Activated T-cell treated with anti-CD3 and anti-CD28 coated beads for 48 hours (primary cell): ENCODE measurements at regions not wholly inside any gene's neighbourhood (a gene's known extent, or its start where the extent isn't known, plus 50 kb on each side); places are given as distances from the start of the nearest gene placed in this dataset.

Experiments
- DNase-seq: peaks from one replicate; pipeline ENCODE4 v3.0.0-alpha.2; 2020; ENCODE audit warnings: low read depth

DNA sequence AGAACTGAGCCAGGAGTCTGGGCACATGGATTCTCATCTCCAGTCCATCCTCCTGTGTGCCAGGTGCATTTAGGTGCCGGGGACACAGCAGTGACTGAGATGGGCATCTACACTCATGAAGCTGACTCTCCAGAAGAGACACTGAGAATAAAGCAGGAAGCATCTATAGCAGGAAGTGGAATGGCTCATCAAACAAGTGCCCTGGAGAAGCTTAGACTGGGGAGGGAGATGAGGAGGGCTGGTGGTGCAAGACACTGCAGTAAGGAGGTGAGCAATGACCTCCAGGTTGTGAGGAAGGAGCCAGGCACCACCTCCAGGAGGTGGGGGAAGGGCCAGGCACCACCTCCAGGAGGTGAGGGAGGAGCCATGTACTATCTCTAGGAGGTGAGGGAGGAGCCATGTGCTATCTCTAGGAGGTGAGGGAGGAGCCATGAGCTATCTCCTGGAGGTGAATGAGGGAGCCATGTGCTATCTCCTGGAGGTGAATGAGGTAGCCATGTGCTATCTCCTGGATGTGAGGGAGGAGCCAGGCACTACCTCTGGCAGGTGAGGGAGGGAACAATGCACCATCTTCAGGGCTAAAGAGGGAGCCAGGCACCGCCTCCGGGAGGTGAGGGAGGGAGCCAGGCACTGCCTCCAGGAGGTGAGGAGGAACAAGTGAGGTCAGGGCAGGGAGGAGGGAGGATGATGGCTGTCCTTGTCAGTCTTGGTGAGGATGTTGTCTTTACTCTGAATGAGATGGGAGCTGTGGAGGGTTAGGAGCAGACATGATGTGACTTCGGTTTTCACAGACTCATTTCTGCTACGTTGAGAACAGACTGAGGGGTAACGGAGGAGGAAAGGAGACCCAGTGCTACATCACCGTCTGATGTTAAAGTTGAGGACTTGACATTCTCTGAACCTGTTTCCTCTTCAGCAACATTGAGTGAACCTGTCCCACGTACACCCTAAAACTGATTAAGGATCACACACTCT lies 961.9 kb upstream of the TMEM132C start:
- DNase-seq: no peak

DNA sequence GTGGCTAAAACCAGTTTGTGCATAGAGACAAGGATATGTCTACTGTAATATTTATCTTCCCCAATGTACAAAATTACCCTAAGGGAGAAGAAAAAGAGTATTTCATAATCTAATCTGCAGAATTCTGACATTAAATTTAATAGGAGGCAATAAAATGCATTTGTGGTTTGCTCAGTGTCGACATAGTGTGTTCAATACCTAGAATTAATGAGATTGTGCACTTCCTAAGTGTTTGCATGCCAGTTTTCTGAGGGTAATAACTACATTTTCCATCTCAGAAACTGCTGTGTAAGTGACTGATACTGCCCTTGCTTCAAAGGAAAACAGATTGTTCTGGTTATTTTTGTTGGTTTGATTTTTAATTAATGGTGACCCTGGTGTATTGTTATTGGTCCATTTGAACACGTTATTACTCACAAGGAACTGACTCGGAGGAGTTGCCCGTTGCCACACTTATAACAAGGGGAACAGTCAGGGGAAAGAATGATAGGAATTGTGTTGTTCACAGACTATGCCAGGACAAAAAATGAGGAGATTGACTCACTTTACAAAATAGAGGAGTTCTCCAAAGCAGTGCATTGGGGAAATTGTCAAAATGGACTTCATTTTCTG lies 960.3 kb upstream of the TMEM132C start:
- no peak for DNase-seq

DNA sequence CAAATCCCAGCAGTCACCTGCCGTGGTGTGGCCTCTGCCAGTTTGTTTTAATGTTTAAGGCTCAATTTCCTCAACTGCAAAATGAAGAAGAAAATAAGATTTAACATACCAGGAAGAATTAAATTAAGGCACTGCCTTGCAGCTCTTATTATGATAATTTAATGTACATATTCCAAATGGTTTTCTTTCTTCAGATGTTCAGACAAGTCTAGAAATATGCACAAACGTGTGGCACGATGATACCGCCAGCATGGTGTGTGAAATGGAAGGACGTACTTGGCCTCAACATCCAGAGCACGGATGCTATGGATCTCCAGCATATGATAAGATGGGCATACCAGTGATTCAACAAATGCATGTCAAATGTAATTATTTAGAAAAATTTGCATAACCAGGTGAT lies 959.4 kb upstream of the TMEM132C start:
- no peak for DNase-seq

DNA sequence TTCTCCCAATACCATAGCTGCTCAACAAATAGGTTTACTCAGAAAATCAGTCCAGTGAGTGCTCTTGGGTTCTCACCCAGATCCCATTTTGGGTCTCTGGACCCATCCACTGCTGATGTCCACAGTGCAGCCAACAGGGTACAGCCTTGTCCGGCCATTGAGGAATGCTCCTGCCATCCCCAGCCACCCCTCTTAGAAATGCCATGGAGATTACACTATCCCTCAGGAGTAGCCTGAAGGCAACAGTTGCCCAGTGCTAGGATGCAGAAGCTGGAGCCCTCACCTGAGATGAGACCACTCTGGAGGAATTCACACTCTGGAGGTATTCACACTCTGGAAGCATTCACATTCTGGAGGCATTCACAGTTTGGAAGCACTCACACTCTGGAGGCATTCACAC lies 958.8 kb upstream of the TMEM132C start:
- DNase-seq: no peak

DNA sequence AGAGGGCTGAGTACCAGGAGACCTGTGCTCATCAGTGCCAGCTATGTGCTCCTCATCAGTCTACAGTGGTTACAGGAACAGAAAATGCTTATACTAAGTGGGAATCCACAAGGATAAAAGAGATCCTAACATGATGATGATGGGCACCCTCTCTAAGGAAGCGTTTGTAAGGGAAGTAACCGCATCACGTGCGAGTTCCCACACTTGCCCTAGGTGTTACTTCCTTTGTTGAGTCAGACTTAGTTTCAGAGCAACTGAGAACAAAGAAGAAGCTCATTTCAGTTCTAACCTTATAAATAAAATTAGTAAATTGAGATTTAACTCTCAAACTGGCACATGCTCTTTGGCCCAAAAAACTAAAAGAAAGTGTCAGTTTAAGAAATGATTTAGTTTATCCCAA lies 956.4 kb upstream of the TMEM132C start:
- no peak for DNase-seq

DNA sequence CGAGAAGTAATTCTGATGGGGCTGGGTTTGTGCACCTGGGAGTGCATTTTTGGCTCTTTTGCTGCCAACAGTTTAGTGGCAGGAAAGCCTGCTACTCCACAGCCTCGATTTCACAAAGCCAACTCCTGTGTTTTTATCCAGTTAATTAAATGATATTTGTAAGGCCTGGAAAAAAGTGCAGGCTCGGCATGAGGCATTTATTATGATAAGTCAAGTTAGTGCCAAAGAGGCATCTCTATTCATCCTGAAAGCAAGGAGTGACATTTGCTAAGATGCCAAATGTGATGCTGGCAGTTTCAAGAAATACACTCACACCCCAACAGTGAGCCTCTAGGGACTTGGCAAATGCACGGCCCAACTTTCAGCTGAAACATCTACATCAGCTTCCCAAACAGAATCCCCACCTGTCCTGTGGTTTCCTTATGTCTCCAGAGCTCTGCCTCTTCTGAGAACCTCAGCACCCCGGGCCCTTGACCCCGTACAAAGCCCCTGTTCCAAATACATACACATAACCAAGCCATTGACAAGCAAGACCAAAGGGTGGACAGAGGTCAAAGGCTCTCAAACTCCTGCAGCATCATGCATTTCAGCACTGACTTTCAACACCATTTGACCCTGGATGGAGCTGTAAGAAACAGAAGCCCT lies 955.1 kb upstream of the TMEM132C start:
- DNase-seq: no peak

DNA sequence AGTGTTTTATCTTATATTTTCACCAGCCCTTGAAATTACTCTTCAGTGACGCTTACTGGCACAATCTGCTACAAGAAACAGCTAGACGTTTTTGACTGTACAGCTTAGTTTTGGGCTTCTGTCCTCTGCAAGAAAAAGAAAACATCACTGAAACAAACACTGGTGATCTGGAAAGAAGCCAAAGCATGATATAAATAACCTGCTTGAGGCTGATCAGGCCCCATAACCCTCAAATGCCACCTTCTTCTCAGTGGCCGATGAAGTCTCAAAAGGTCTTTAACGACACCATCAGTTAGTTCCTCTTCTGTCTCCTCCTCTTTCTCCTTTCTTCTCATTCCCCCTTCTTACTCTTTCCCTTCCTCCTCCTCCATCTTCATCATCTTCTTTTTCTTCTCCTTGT lies 942.3 kb upstream of the TMEM132C start:
- no peak for DNase-seq

DNA sequence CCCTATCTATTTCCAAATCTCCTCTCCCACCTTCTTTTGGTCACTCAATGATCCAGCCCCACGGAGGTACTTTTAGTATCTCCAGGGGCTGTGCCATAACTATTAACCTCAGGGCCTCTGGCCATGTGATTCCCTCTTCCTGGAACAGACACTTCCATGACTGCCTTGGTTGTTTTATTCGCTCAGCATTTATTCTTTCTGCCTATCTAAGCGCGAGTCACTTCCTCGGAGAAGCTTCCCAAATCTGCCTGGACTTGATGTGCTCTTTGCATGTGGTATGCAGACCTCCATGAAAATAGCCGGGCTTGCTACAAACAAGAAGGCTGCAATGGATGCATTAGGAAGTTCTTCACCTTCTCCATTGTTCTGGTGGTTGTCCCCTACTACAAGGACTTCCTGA lies 939.0 kb upstream of the TMEM132C start:
- DNase-seq: no peak

DNA sequence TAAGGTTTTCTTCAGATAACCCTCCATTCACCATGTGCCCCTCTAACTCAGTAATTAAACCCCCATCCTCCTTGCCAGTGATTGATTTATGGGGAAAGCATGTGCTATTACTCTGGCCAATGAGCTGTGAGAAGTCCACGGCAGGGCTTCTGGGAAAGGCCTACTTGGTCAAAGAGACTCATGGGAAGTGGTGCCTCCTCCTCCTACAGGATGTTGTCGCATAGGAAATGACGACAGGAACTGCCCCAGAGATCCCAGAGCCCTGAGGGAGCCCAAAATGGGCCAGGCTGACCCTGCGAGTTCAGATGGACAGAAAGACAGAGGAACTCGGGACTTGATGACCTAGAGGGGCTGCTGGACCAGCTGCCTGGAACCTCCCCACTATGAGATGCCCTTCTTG lies 938.1 kb upstream of the TMEM132C start:
- no peak for DNase-seq

DNA sequence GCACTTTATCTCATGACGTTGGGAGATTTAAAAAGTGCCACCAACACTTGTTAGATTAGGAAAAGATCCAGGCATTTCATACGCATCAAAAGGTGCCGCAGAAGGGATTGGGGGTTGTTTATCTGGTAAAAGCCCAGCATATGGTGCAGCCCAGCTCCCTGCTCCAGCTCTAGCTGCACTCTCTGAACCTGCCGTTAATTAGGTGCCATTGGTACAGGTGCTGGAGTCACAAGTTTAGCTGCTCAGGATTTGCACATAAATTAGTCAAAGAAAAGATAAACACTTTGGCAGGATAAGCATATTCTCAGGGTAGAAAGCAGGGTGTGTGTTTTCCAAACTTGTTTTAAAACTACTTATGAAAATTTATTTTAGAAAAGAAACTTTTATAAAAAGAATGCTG lies 932.6 kb upstream of the TMEM132C start:
- DNase-seq: no peak

DNA sequence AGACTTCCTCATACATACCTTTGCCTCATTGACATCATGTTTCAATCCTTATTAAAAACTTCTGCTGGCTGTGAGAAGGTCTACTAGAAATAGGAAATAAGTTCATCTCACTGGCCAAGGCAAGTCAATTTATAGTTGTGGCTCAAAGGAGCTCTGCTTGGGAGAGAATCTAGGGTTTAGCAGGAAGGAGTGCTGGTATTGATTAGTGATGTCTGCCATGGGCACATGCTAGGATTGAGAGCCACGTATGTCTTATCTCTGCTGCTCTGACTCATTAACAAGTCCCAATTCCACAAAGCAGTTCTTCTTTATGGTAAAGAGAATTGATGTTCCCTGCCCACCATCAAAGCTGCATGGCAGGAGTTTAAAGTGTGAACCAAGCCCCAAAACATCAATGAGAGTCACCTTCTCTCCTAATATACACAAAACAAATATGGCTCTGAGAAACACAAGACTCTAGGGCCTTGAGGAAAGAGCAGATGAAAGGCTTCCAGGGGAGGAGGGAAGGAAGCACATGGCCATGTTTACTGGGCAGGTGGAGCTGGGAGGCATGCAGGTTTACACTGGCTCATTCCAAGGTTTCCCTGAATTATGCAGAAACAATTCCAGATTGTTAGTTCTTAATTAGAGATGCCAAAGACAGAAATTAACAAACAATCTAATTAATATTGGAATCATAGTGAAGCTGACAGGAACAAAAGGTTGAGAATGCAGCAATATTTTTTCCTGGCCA lies 931.9 kb upstream of the TMEM132C start:
- DNase-seq: no peak

DNA sequence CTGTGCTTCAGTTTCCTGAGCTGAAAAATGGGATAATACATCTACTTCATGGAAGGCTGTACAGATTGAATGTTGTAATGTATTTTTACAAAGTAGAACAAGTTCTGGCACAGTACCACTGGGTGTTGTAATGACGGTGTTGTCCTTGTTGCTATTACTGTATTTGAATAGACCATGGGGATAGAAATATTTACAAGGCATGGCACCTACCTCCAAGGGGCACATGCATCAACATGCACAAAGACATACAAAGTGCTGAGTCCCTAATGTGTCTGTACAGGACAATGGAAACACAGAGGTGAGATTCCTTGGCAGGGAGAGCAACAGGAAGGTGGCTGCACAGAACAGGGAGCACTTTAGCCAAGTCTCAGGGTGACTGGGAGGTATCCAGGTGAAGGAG lies 930.6 kb upstream of the TMEM132C start:
- no peak for DNase-seq

DNA sequence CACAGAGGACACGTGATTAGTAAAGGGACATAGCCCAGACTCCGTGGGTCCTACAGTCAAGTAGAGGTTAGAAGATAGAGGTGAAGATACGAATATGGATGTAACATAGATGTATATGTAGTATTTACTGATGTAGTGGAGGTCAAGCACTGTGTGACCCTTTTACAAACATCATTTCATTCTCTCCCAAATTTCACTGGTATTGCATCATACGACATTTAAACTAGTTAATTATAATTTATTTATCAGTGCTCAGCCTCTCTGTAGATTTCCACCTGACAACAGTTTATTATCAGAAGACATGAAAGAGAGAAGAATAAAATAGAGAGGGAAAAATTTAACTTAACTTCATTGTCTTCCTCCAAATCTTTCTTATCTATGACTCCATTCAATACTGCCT lies 927.9 kb upstream of the TMEM132C start:
- DNase-seq: no peak

DNA sequence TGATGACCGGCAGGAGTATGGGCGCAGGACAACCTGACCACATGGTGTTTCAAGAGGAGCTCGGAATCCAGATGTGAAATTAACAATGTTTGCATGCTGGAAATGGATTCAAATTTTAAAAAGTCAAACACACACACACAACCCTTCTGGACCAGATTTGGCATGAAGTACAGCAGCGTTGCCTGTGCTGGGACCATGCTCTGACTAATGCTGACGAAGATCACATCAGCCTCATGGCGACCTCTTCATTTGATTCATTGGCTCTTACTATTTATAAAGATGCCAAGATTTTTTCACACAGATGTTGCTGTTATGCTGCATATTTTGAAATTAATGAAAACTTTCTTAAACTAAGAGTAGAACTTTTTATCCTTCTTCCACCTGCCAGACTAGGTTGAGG lies 926.6 kb upstream of the TMEM132C start:
- no peak for DNase-seq

DNA sequence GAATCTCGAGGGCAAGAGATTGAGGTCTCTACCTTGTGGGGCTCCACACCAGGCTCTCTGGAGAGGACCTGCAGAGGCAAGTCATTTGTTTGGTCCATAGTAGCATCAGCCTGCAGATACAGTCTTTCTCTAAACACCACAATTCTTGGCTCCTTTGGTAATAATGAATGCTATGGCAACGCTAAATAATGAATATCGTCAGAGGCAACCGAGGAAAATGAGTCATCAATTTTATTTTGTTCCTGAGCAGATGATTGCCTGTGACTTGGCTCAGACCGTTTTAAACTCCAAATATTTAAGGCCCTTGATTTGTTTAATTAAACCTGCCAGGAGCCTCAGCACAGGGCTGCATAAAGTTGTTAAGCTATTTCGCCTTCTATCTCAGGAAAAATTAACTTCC lies 924.1 kb upstream of the TMEM132C start:
- DNase-seq: no peak

DNA sequence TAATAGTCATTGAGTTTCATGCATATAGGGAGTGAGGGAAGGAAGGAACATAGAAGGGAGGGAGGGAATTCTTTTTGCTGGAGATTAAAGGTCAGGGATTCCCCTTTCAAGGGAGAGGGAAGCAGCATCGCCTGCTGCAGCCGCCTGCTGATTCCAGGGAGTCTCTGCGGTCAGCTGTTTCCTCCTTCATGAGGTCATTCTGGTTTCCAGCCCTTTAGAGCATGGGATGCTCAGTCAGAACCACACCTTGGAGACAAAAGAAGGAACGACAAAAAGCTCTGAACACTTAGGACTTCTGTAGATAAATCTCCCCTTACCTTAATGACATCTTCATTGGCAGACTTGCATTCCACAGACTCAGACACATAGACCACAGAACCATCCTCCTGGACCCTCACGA lies 923.0 kb upstream of the TMEM132C start:
- DNase-seq: no peak

DNA sequence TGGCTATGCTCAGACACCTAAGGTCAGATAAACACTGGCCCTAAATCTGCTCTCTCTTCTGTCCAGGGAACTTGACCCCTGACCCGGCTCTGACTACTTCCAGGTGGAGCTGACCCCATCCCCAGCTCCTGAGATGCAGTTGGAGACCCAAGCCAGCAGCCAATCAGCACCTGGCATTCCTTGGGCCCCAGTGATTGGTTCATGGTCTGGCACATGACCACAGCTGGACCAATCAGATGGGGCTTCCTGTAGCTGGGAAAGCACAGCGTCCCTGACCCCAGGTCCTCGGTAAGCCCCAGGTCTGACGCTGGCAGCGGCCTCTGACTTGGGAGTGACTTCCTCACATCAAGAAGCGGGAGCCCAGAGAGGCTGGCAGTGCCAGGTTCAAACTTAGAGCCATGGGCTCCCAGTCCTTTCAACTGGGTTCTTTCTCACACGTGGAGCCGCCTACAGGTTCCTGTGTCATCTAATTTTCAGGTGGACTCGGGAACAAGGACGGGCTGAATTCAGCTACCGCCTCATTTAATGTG lies 915.4 kb upstream of the TMEM132C start:
- no peak for DNase-seq

DNA sequence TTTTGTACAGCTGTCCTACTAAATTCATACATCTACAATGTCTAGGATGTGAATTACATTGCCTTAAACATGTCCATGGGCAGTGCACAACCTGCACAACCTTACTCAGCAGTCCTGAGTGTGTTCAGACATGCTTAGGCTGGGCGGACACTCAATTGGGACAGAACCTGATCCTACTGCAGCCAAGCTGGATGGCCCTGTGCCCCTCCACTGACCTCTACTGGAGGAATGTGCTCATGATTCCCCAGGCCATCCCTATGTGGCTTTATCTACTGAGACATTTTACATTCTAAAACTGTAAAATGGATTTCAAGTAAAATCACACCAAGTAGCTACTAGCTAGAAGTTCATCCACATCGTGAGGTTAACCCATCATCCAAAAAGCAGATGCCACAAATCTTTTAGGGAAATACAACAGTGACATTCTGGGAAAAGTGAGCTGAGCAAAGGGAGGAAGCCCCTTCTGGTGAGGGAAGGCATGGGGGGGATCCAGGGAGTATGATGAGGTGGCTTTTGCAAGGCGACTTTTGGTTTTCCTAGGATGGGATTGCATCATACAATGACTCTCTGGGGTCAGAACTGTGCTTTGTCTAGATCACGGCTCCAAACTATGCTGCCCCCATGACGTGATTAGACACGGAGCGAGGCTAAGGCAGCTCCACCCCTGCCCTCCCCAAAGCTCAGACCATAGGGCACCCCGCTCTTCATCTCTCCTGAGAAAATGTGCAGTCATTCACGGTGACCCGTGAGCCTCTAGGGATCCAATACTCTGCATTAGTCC lies 911.7 kb upstream of the TMEM132C start:
- DNase-seq: no peak

DNA sequence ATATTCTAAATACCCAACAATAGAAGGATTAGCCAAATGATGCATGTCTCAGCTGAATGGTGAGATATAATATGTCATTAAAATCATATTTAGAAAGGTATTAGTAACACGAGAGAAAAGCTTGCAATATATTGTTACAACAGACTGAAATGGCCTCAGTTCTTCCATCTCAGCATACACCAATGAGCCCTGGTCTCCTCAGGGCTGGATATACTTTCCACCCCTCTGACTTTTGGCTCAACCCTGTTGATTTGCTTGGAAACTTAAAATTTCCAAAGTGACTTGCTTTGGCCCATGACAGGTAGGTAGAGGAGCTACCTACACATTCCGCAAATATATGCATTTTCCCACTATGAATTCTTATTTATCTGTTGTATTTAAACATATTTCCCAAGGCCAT lies 908.1 kb upstream of the TMEM132C start:
- no peak for DNase-seq

DNA sequence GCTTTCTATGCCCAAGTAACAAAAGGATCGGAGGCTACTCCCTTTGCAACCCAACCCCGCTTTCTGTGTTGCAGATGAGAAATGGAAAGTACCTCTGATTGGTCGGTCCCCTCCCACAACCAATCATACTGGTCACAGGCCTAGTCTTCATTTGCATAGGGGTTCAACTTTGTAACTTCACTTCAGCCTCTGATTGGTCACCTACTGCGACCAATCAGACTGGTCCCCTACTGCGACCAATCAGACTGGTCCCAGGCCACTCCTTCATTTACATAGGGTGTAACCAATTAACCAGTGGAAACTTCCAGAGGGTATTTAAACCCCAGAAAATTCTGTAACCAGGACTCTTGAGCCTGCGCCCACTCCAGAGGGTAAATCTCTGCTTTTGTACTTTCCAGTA lies 906.4 kb upstream of the TMEM132C start:
- DNase-seq: no peak

DNA sequence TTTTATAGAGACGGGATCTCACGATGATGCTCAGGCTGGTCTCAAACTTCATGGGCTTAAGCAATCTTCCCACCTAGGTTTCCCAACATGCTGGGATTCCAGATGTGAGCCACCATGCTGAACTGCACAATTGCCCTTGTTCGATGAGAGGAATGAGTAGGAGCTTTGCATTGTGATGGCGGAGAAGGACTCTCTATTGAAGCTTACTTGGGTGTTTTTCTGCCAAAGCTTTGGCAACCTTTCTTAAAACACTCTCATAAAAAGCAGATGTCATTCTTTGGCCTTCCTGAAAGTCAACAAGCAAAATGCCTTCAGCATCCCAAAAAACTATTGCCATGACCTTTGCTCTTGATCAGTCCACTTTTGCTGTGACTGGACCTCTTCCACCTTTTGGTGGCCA lies 904.8 kb upstream of the TMEM132C start:
- no peak for DNase-seq
